Bronchial epithelial cell (primary cell): ENCODE measurements at regions not wholly inside any gene's neighbourhood (a gene's known extent, or its start where the extent isn't known, plus 50 kb on each side); places are given as distances from the start of the nearest gene placed in this dataset.
"Not testable (repeated sequence)": the region's sequence is repeated elsewhere in the genome, so short reads cannot be mapped to it uniquely, and the experiment has no call there.

ENCODE experiments used
- DNase-seq: peaks from one replicate; pipeline ENCODE4 v3.0.0-alpha.2; 2010; ENCODE audit warnings: low read depth
- FAIRE-seq: peaks from 2 replicates; lab custom pipeline; 2011; peaks lifted over from hg19 to GRCh38; lab: Jason Lieb, UNC
- H3K27me3 ChIP-seq: 2 replicates; pipeline ENCODE4 v1.5.1; 2011; ENCODE audit warnings: low read length; ENCODE audit not compliant: control insufficient read depth, insufficient read depth
- H3K36me3 ChIP-seq: 2 replicates; pipeline ENCODE4 v1.5.1; 2011; ENCODE audit warnings: low read length; ENCODE audit not compliant: control insufficient read depth, insufficient read depth
- H3K4me3 ChIP-seq: 2 replicates; pipeline ENCODE4 v1.5.1; 2011; ENCODE audit warnings: mild to moderate bottlenecking, low read depth, low read length, control low read depth
- CTCF ChIP-seq: IDR thresholded peaks from 2 replicates; pipeline ENCODE4 v1.5.1; 2011; ENCODE audit warnings: mild to moderate bottlenecking, moderate library complexity, low read length, control low read depth, inconsistent platforms; ENCODE audit not compliant: insufficient read depth, severe bottlenecking

GRCh38 chr5:91754990-91755389, 371.9 kb upstream of the ARRDC3 start:
- Histone ChIP-seq H3K27me3 (no peaks in the 10 kb centered on the region), H3K4me3 (no peak overlapping the region), H3K36me3 (no peaks in the 10 kb centered on the region)
- DNase-seq (no peak), FAIRE-seq (no peak)
- no peak for TF ChIP-seq CTCF

GRCh38 chr5:91744470-91744869, 361.4 kb upstream of the ARRDC3 start:
- H3K4me3 ChIP-seq, DNase-seq, H3K36me3 ChIP-seq, FAIRE-seq, H3K27me3 ChIP-seq: not testable (repeated sequence)

GRCh38 chr5:91742550-91742949, 359.4 kb upstream of the ARRDC3 start:
- no peaks in the 10 kb centered on the region for H3K27me3 ChIP-seq
- no peak for TF ChIP-seq CTCF
- DNase-seq (no peak), FAIRE-seq (no peak)
- no peaks in the 10 kb centered on the region for H3K36me3 ChIP-seq
- H3K4me3 ChIP-seq = no peak overlapping the region

GRCh38 chr5:91741764-91742505, 358.8 kb upstream of the ARRDC3 start:
- no peak for TF ChIP-seq CTCF
- Histone ChIP-seq H3K27me3 (no peaks in the 10 kb centered on the region), H3K4me3 (no peak overlapping the region), H3K36me3 (no peaks in the 10 kb centered on the region)
- no peak for FAIRE-seq
- no peak for DNase-seq

- Histone ChIP-seq H3K4me3 (no peak overlapping the region), H3K36me3 (no peaks in the 10 kb centered on the region), H3K27me3 (no peaks in the 10 kb centered on the region)
- TF ChIP-seq CTCF = no peak
- no peak for DNase-seq
- FAIRE-seq = no peak
Observed at GRCh38 chr5:91730026-91730425, 346.9 kb upstream of the ARRDC3 start.

GRCh38 chr5:91727463-91727862, 344.3 kb upstream of the ARRDC3 start:
- DNase-seq = no peak
- FAIRE-seq = no peak

More at GRCh38 chr5:91727463-91727862, 344.3 kb upstream of the ARRDC3 start:
- no peak overlapping the region for H3K4me3 ChIP-seq
- no peak for TF ChIP-seq CTCF
- no peaks in the 10 kb centered on the region for H3K36me3 ChIP-seq
- no peaks in the 10 kb centered on the region for H3K27me3 ChIP-seq
